KMS-11 (cell line): ENCODE measurements at regions not wholly inside any gene's neighbourhood (a gene's known extent, or its start where the extent isn't known, plus 50 kb on each side); places are given as distances from the start of the nearest gene placed in this dataset.

Source experiments
- H2AFZ ChIP-seq: fragments of 200-600 bp; sonication (generic); 2 replicates; pipeline ENCODE4 v1.6.1; 2016; ENCODE audit warnings: antibody characterized with exemption, mixed run types, low read depth
- H3K27ac ChIP-seq: fragments of 200-600 bp; sonication (generic); 2 replicates; pipeline ENCODE4 v1.6.1; 2016; ENCODE audit warnings: mild to moderate bottlenecking, mixed run types
- H3K27me3 ChIP-seq: fragments of 200-600 bp; sonication (generic); 2 replicates; pipeline ENCODE4 v1.6.1; 2017; ENCODE audit warnings: mild to moderate bottlenecking, low read depth, mixed run types, moderate library complexity; ENCODE audit not compliant: insufficient read depth
- H3K36me3 ChIP-seq: fragments of 200-600 bp; sonication (generic); 2 replicates; pipeline ENCODE4 v1.6.1; 2017; ENCODE audit warnings: mild to moderate bottlenecking, mixed run types; ENCODE audit not compliant: insufficient read depth
- H3K4me1 ChIP-seq: fragments of 200-600 bp; sonication (generic); 2 replicates; pipeline ENCODE4 v1.6.1; 2016; ENCODE audit warnings: mild to moderate bottlenecking, low read depth, mixed run types; ENCODE audit not compliant: poor library complexity, severe bottlenecking
- H3K4me2 ChIP-seq: fragments of 200-600 bp; sonication (generic); 2 replicates; pipeline ENCODE4 v1.7.0; 2016; ENCODE audit warnings: mild to moderate bottlenecking, mixed run types
- H3K4me3 ChIP-seq: fragments of 200-600 bp; sonication (generic); IDR thresholded peaks from 2 replicates; pipeline ENCODE4 v1.6.1; 2017; ENCODE audit warnings: low read depth, low read length, mixed read lengths; ENCODE audit not compliant: insufficient read depth
- H3K79me2 ChIP-seq: fragments of 200-600 bp; sonication (generic); 2 replicates; pipeline ENCODE4 v1.6.1; 2016; ENCODE audit warnings: low read depth, mixed run types; ENCODE audit not compliant: insufficient read depth
- H3K9ac ChIP-seq: fragments of 200-600 bp; sonication (generic); 2 replicates; pipeline ENCODE4 v1.6.1; 2016; ENCODE audit warnings: mild to moderate bottlenecking, mixed run types
- H4K20me1 ChIP-seq: fragments of 200-600 bp; sonication (generic); 2 replicates; pipeline ENCODE4 v1.6.1; 2016; ENCODE audit warnings: mild to moderate bottlenecking, mixed run types; ENCODE audit not compliant: insufficient read depth
- CTCF ChIP-seq: fragments of 200-600 bp; sonication (generic); conservative IDR thresholded peaks from 2 replicates; pipeline ENCODE4 v1.6.1; 2017; ENCODE audit warnings: low read depth, mild to moderate bottlenecking, antibody characterized with exemption, low read length, moderate library complexity, mixed read lengths

GRCh38 chr2:234771980-234772732, 179.7 kb upstream of the SH3BP4 start:
- TF ChIP-seq CTCF, result no peak
- H3K27me3 ChIP-seq, result no peaks in the 10 kb centered on the region
- H3K4me1 ChIP-seq, result no peaks in the 10 kb centered on the region
- no peak overlapping the region for H3K4me2 ChIP-seq
- no peak overlapping the region for H2AFZ ChIP-seq
- no peaks in the 10 kb centered on the region for H3K79me2 ChIP-seq
- H3K4me3 ChIP-seq, result no peak overlapping the region
- H3K36me3 ChIP-seq, result no peaks in the 10 kb centered on the region
- H3K9ac ChIP-seq, result no peak overlapping the region
- H3K27ac ChIP-seq, result no peak overlapping the region
- no peaks in the 10 kb centered on the region for H4K20me1 ChIP-seq

- no peak overlapping the region for H3K4me3 ChIP-seq
- no peak overlapping the region for H2AFZ ChIP-seq
- no peaks in the 10 kb centered on the region for H3K27me3 ChIP-seq
- no peaks in the 10 kb centered on the region for H3K36me3 ChIP-seq
- H3K9ac ChIP-seq, result no peak overlapping the region
- no peaks in the 10 kb centered on the region for H4K20me1 ChIP-seq
- TF ChIP-seq CTCF, result no peak
- no peak overlapping the region for H3K27ac ChIP-seq
- no peaks in the 10 kb centered on the region for H3K4me1 ChIP-seq
- H3K79me2 ChIP-seq, result no peaks in the 10 kb centered on the region
- no peak overlapping the region for H3K4me2 ChIP-seq
Measured at GRCh38 chr2:234771176-234771575, 180.6 kb upstream of the SH3BP4 start.

DNA sequence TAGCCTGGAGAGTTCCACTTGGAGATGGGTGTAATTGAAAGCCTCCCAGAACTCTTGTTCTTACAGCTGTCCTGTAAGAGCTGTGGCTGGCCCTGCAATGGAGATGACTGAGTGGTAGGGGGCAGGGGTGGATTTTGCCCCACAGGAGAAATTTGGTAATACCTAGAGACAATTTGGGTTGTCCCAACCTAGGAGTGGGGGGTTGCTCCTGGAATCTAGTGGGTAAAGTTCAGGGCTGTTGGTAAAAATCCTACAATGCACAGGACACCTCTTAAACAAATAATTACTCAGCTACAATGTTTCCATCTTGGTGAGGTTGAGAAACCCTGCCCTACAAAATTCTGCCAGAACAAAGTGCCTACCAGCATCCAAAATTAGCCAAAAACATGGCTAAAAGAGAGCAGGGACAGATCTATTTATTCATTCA, 181.1 kb upstream of the SH3BP4 start:
- no peaks in the 10 kb centered on the region for H4K20me1 ChIP-seq
- no peak overlapping the region for H3K9ac ChIP-seq
- no peaks in the 10 kb centered on the region for H3K79me2 ChIP-seq
- H2AFZ ChIP-seq, result no peak overlapping the region
- no peaks in the 10 kb centered on the region for H3K4me1 ChIP-seq
- no peaks in the 10 kb centered on the region for H3K27me3 ChIP-seq
- TF ChIP-seq CTCF, result no peak
- no peaks in the 10 kb centered on the region for H3K36me3 ChIP-seq
- H3K27ac ChIP-seq, result no peak overlapping the region
- no peak overlapping the region for H3K4me3 ChIP-seq
- no peak overlapping the region for H3K4me2 ChIP-seq

DNA sequence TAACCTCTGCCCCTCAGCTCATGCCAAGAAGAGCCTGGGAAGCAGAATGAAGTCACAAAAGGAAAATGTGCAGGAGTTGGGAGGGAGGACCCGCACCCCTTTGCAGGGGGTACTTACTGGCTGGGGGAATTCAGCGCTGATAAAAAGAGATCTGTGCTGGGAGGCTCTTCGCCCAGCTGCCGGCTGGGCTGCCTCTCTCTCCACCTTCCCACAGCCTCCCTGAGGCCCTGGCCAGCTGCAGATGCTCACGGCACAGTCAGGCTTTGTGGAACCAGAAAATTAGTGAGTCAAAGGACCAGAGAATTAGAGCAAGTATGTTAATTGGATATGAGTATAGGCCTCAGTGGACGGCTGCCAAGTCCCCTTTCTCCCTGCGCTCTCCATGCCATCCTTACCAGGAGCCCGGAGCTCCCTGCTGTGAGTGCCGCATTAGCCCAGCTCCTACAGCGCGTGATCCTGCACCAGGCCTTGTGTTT, 181.7 kb upstream of the SH3BP4 start:
- H2AFZ ChIP-seq, result no peak overlapping the region
- H3K9ac ChIP-seq, result no peak overlapping the region
- no peak for TF ChIP-seq CTCF
- H3K36me3 ChIP-seq, result no peaks in the 10 kb centered on the region
- no peak overlapping the region for H3K4me3 ChIP-seq
- no peaks in the 10 kb centered on the region for H3K27me3 ChIP-seq
- no peaks in the 10 kb centered on the region for H3K79me2 ChIP-seq
- no peak overlapping the region for H3K4me2 ChIP-seq
- no peak overlapping the region for H3K27ac ChIP-seq
- H4K20me1 ChIP-seq, result no peaks in the 10 kb centered on the region
- no peaks in the 10 kb centered on the region for H3K4me1 ChIP-seq
